ENCODE measurements at regions not wholly inside any gene's neighbourhood (a gene's known extent, or its start where the extent isn't known, plus 50 kb on each side); places are given as distances from the start of the nearest gene placed in this dataset.

- FAIRE-seq, result no peak
Observed at GRCh38 chr5:118258223-118258622, 730.1 kb downstream of the DTWD2 start.

- FAIRE-seq, result no peak
Observed at GRCh38 chr5:118257066-118257465, 731.3 kb downstream of the DTWD2 start.

GRCh38 chr5:118253225-118254061 is 734.9 kb downstream of the DTWD2 start:
- no peak for FAIRE-seq

GRCh38 chr5:118249386-118249785 is 739.0 kb downstream of the DTWD2 start:
- no peak for FAIRE-seq

- no peak for FAIRE-seq
Observed at GRCh38 chr5:118247458-118247857, 740.9 kb downstream of the DTWD2 start.

GRCh38 chr5:118243613-118244012 is 744.7 kb downstream of the DTWD2 start:
- FAIRE-seq, result no peak

GRCh38 chr5:118243068-118243467 is 745.3 kb downstream of the DTWD2 start:
- FAIRE-seq, result no peak

- no peak for FAIRE-seq
Observed at GRCh38 chr5:118236108-118236849, 752.1 kb downstream of the DTWD2 start.

- FAIRE-seq, result no peak
Observed at GRCh38 chr5:118233606-118234005, 754.7 kb downstream of the DTWD2 start.

GRCh38 chr5:118228489-118228888 is 759.9 kb downstream of the DTWD2 start:
- FAIRE-seq, result no peak

GRCh38 chr5:118224546-118224945 is 763.8 kb downstream of the DTWD2 start:
- no peak for FAIRE-seq

- no peak for FAIRE-seq
Observed at GRCh38 chr5:118220556-118221195, 767.7 kb downstream of the DTWD2 start.

GRCh38 chr5:118211606-118212005 is 776.7 kb downstream of the DTWD2 start:
- FAIRE-seq, result no peak

- no peak for FAIRE-seq
Observed at GRCh38 chr5:118208031-118208453, 780.3 kb downstream of the DTWD2 start.

- no peak for FAIRE-seq
Observed at GRCh38 chr5:118199801-118200200, 788.5 kb downstream of the DTWD2 start.

GRCh38 chr5:118196229-118196628 is 792.1 kb downstream of the DTWD2 start:
- no peak for FAIRE-seq

GRCh38 chr5:118195211-118195610 is 793.1 kb downstream of the DTWD2 start:
- FAIRE-seq, result no peak

- no peak for FAIRE-seq
Observed at GRCh38 chr5:118193194-118193905, 795.0 kb downstream of the DTWD2 start.

GRCh38 chr5:118185018-118185417 is 803.3 kb downstream of the DTWD2 start:
- FAIRE-seq, result no peak

- FAIRE-seq, result no peak
Observed at GRCh38 chr5:118176146-118176545, 812.2 kb downstream of the DTWD2 start.

GRCh38 chr5:118174671-118175070 is 813.7 kb downstream of the DTWD2 start:
- FAIRE-seq, result no peak

GRCh38 chr5:118173340-118173739 is 815.0 kb downstream of the DTWD2 start:
- FAIRE-seq, result no peak

GRCh38 chr5:118165619-118166018 is 822.7 kb downstream of the DTWD2 start:
- FAIRE-seq, result no peak
